ENCODE measurements at regions not wholly inside any gene's neighbourhood (a gene's known extent, or its start where the extent isn't known, plus 50 kb on each side); places are given as distances from the start of the nearest gene placed in this dataset.

DNA sequence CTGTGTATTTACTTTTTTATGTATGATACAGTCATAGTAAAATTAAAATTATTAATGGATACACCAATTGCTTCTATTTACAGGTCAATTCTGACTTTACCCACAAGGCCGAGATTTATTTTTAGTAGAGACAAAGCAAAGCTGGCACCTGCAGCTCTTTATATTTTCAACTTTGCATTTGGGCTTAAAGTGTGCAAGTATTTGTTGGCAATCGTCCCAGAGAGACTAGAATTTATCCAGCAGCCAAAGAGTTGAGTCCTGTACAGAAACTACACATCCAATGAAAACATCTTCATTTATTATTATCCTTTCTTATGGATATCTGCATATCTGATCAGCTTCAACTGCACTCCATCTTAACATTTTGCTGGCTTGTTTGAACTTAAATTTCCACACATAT lies 485.6 kb downstream of the SOX11 start:
- TF ChIP-seq, protein P1, sequence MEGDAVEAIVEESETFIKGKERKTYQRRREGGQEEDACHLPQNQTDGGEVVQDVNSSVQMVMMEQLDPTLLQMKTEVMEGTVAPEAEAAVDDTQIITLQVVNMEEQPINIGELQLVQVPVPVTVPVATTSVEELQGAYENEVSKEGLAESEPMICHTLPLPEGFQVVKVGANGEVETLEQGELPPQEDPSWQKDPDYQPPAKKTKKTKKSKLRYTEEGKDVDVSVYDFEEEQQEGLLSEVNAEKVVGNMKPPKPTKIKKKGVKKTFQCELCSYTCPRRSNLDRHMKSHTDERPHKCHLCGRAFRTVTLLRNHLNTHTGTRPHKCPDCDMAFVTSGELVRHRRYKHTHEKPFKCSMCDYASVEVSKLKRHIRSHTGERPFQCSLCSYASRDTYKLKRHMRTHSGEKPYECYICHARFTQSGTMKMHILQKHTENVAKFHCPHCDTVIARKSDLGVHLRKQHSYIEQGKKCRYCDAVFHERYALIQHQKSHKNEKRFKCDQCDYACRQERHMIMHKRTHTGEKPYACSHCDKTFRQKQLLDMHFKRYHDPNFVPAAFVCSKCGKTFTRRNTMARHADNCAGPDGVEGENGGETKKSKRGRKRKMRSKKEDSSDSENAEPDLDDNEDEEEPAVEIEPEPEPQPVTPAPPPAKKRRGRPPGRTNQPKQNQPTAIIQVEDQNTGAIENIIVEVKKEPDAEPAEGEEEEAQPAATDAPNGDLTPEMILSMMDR (conservative IDR thresholded peaks at IDR 0.05 in 1 of 2, IDR thresholded peaks at IDR 0.05 in 1 of 2; ENCODE audit: extremely low read depth in 1 of 2, insufficient read depth in 1 of 2, low read depth in 1 of 2, low read length in 2 of 2): no peak
- TF ChIP-seq EZH2 (IDR thresholded peaks at IDR 0.05; ENCODE audit: borderline replicate concordance, low read length): no peak
